Adrenal gland (tissue), 9 donors: ENCODE measurements at regions not wholly inside any gene's neighbourhood (a gene's known extent, or its start where the extent isn't known, plus 50 kb on each side); places are given as distances from the start of the nearest gene placed in this dataset.

Experiments used
- DNase-seq, 7 donors: peaks; one replicate each; pipeline ENCODE4 v3.0.0-alpha.2; 2019 to 2020
- H3K27ac ChIP-seq, 5 donors: fragments of 200-600 bp; sonication (generic) in 4 of 5; 1 replicate in 3 of 5; 2 replicates in 2 of 5; pipeline versions ENCODE4 v1.5.1 to v1.8.0; 2016 to 2020; ENCODE audit warnings: mild to moderate bottlenecking in 1 of 5
- H3K27me3 ChIP-seq: fragments of 200-600 bp; 2 replicates; pipeline ENCODE4 v1.8.0; 2021
- H3K36me3 ChIP-seq, 2 donors: fragments of 200-600 bp; replicated peaks in 1 of 2; 1 replicate in 1 of 2; 2 replicates in 1 of 2; pipeline versions ENCODE4 v1.5.1 to v1.8.0; 2018 to 2022
- H3K4me1 ChIP-seq, 2 donors: fragments of 200-600 bp; replicated peaks in 1 of 2; 1 replicate in 1 of 2; 2 replicates in 1 of 2; pipeline versions ENCODE4 v1.5.1 to v1.8.0; 2018 to 2021
- H3K4me3 ChIP-seq, 4 donors: fragments of 200-600 bp; sonication (generic) in 3 of 4; one replicate each; pipeline ENCODE4 v1.5.1; 2016 to 2018
- H3K9me3 ChIP-seq, 3 donors: fragments of 200-600 bp; sonication (generic) in 1 of 3; replicated peaks in 1 of 3; 1 replicate in 2 of 3; 2 replicates in 1 of 3; pipeline versions ENCODE4 v1.5.1 to v1.8.0; 2016 to 2021
- CTCF ChIP-seq, 6 experiments: fragments of 450-650 bp in 4 of 6; fragments of 200-600 bp in 2 of 6; sonication (generic) in 1 of 6; IDR thresholded peaks; 1 replicate in 5 of 6; 2 replicates in 1 of 6; pipeline versions ENCODE4 v1.5.1 to v1.8.0; 2016 to 2021; ENCODE audit warnings: antibody characterized with exemption in 6 of 6, mild to moderate bottlenecking in 2 of 6, moderate library complexity in 1 of 6
- POLR2A ChIP-seq, 2 donors: fragments of 450-650 bp; IDR thresholded peaks; one replicate each; pipeline ENCODE4 v1.6.1; 2017; ENCODE audit warnings: antibody characterized with exemption in 2 of 2, mild to moderate bottlenecking in 2 of 2, moderate library complexity in 1 of 2
- WGBS, 4 donors: extraction: QIAGEN DNeasy Blood & Tissue Kit in 2 of 4; methylation state at CpG; one replicate each; pipeline versions ENCODE4 v1.1.5 to v1.1.7; 2013 to 2017; 5-methylcytosine and 5-hydroxymethylcytosine counted together
- intact Hi-C, 2 donors: fragments of 100-400 bp; cut with DNase I; formaldehyde crosslinking; loops; one replicate each; pipeline versions ENCODE4 v1.14.1 to v1.15.0; 2022 to 2023
- donor health status: healthy with polysubstance abuse.
- donor health status: Bipolar disorder and iron deficiency.
- donor health status: DM: yes; HTN: yes; CAD: no.
- donor health status: DM: no; HTN: no; CAD: no.
- donor health status: DM: no; HTN: no; CAD: no.

GRCh38 chr5:174291162-174291561 lies 245.7 kb downstream of the NSG2 start:
- Histone ChIP-seq H3K4me3 (no peak overlapping the region), H3K27ac (no peak overlapping the region), H3K36me3 (no peaks in the 10 kb centered on the region), H3K9me3 (no peaks in the 10 kb centered on the region), H3K27me3 (no peaks in the 10 kb centered on the region), H3K4me1 (no peaks in the 10 kb centered on the region)
- TF ChIP-seq POLR2A (IDR thresholded peaks at IDR 0.05) (no peak), CTCF (IDR thresholded peaks at IDR 0.05) (no peak)
- no peak for DNase-seq
- intact Hi-C loops, result no loop called here
- 29 to 58% (median 50%) methylated on average over 3 of the region's 3 CpGs for WGBS, 4 donors

- Histone ChIP-seq H3K27me3 (no peaks in the 10 kb centered on the region), H3K36me3 (no peaks in the 10 kb centered on the region), H3K9me3 (no peaks in the 10 kb centered on the region), H3K4me1 (no peaks in the 10 kb centered on the region), H3K27ac (no peak overlapping the region), H3K4me3 (no peak overlapping the region)
- 75 to 84% (median 82%) methylated on average over 3 of the region's 3 CpGs for WGBS, 4 donors
- intact Hi-C loops, result no loop called here
- no peak for DNase-seq
- no peak for TF ChIP-seq CTCF (IDR thresholded peaks at IDR 0.05)
- TF ChIP-seq POLR2A (IDR thresholded peaks at IDR 0.05), result no peak
Observed at GRCh38 chr5:174292348-174292747, 246.8 kb downstream of the NSG2 start.

- WGBS, 4 donors, result 45 to 49% (median 46%) methylated on average over 6 of the region's 6 CpGs
- no peaks in the 10 kb centered on the region for H3K4me1 ChIP-seq
- no peaks in the 10 kb centered on the region for H3K9me3 ChIP-seq
- intact Hi-C loops, result no loop called here
- no peak overlapping the region for H3K4me3 ChIP-seq
- no peaks in the 10 kb centered on the region for H3K27me3 ChIP-seq
- no peak for DNase-seq
- H3K27ac ChIP-seq, result no peak overlapping the region
- TF ChIP-seq CTCF (IDR thresholded peaks at IDR 0.05) (no peak), POLR2A (IDR thresholded peaks at IDR 0.05) (no peak)
- no peaks in the 10 kb centered on the region for H3K36me3 ChIP-seq
Observed at GRCh38 chr5:174293006-174293405, 247.5 kb downstream of the NSG2 start.

GRCh38 chr5:174293481-174293880 lies 248.0 kb downstream of the NSG2 start:
- Histone ChIP-seq H3K27ac (no peak overlapping the region), H3K36me3 (no peaks in the 10 kb centered on the region), H3K27me3 (no peaks in the 10 kb centered on the region), H3K4me3 (no peak overlapping the region), H3K9me3 (no peaks in the 10 kb centered on the region), H3K4me1 (no peaks in the 10 kb centered on the region)
- WGBS, 4 donors, result 54 to 79% (median 63%) methylated on average over 4 of the region's 4 CpGs
- intact Hi-C loops, result no loop called here
- TF ChIP-seq POLR2A (IDR thresholded peaks at IDR 0.05) (no peak), CTCF (IDR thresholded peaks at IDR 0.05) (no peak)
- no peak for DNase-seq
